Neuronal stem cell (in vitro differentiated cells): ENCODE measurements at regions not wholly inside any gene's neighbourhood (a gene's known extent, or its start where the extent isn't known, plus 50 kb on each side); places are given as distances from the start of the nearest gene placed in this dataset.

Experiments used
- DNase-seq: peaks from one replicate; pipeline ENCODE4 v3.0.0-alpha.2; 2013; ENCODE audit warnings: low spot score
- H2AFZ ChIP-seq: one replicate; pipeline ENCODE4 v1.6.1; 2013; ENCODE audit warnings: mild to moderate bottlenecking, low read length, inconsistent platforms
- H2AK5ac ChIP-seq: 2 replicates; pipeline ENCODE4 v1.6.1; 2013; ENCODE audit warnings: low read depth, mild to moderate bottlenecking, inconsistent platforms, low read length, moderate library complexity, mixed read lengths
- H2BK120ac ChIP-seq: 2 replicates; pipeline ENCODE4 v1.6.1; 2013; ENCODE audit warnings: low read depth, mild to moderate bottlenecking, inconsistent platforms, low read length, moderate library complexity, mixed read lengths
- H2BK12ac ChIP-seq: one replicate; pipeline ENCODE4 v1.6.1; 2013; ENCODE audit warnings: low read length, inconsistent platforms
- H2BK15ac ChIP-seq: 2 replicates; pipeline ENCODE4 v1.6.1; 2013; ENCODE audit warnings: mild to moderate bottlenecking, low read length, inconsistent platforms, mixed read lengths
- H2BK5ac ChIP-seq: one replicate; pipeline ENCODE4 v1.6.1; 2013; ENCODE audit warnings: inconsistent platforms, mild to moderate bottlenecking, low read length, moderate library complexity
- H3K14ac ChIP-seq: one replicate; pipeline ENCODE4 v1.6.1; 2013; ENCODE audit warnings: low read length, inconsistent platforms
- H3K18ac ChIP-seq: 2 replicates; pipeline ENCODE4 v1.6.1; 2013; ENCODE audit warnings: low read length, inconsistent platforms
- H3K23ac ChIP-seq: 2 replicates; pipeline ENCODE4 v1.6.1; 2013; ENCODE audit warnings: low read depth, mild to moderate bottlenecking, mixed read lengths, low read length, inconsistent platforms; ENCODE audit not compliant: poor library complexity
- H3K27ac ChIP-seq: replicated peaks from 3 replicates; pipeline ENCODE4 v1.5.1; 2013; ENCODE audit warnings: low read length, inconsistent platforms
- H3K27me3 ChIP-seq, 3 experiments: 2 replicates each; pipeline ENCODE4 v1.6.1; 2013; ENCODE audit warnings: low read length in 3 of 3, mild to moderate bottlenecking in 2 of 3, inconsistent platforms in 1 of 3, low read depth in 1 of 3, mixed read lengths in 1 of 3, moderate library complexity in 1 of 3; ENCODE audit not compliant: control insufficient read depth in 3 of 3, insufficient read depth in 3 of 3
- H3K36me3 ChIP-seq, 2 donors: replicated peaks in 1 of 2; 2 replicates each; pipeline ENCODE4 v1.6.1; 2013; ENCODE audit warnings: low read length in 2 of 2; ENCODE audit not compliant: control insufficient read depth in 2 of 2, insufficient read depth in 2 of 2
- H3K4ac ChIP-seq: 2 replicates; pipeline ENCODE4 v1.6.1; 2013; ENCODE audit warnings: inconsistent platforms, mild to moderate bottlenecking, low read length, moderate library complexity
- H3K4me1 ChIP-seq, 2 donors: 1 replicate in 1 of 2; 2 replicates in 1 of 2; pipeline ENCODE4 v1.6.1; 2013; ENCODE audit warnings: low read length in 2 of 2, low read depth in 1 of 2; ENCODE audit not compliant: control insufficient read depth in 2 of 2, insufficient read depth in 1 of 2
- H3K4me2 ChIP-seq: one replicate; pipeline ENCODE4 v1.6.1; 2013; ENCODE audit warnings: mild to moderate bottlenecking, low read length, inconsistent platforms; ENCODE audit not compliant: insufficient read depth, poor library complexity, severe bottlenecking
- H3K4me3 ChIP-seq, 2 donors: 2 replicates each; pipeline ENCODE4 v1.5.1; 2013; ENCODE audit warnings: low read length in 2 of 2, mild to moderate bottlenecking in 2 of 2, inconsistent platforms in 1 of 2, moderate library complexity in 1 of 2
- H3K79me1 ChIP-seq: one replicate; pipeline ENCODE4 v1.6.1; 2013; ENCODE audit warnings: low read depth, mild to moderate bottlenecking, inconsistent platforms, low read length, moderate library complexity
- H3K9ac ChIP-seq: one replicate; pipeline ENCODE4 v1.6.1; 2013; ENCODE audit warnings: mild to moderate bottlenecking, low read depth, low read length, inconsistent platforms; ENCODE audit not compliant: poor library complexity
- H3K9me3 ChIP-seq, 2 donors: replicated peaks in 1 of 2; 2 replicates each; pipeline versions ENCODE3 to v1.6.1; 2013; ENCODE audit warnings: low read length in 2 of 2, mild to moderate bottlenecking in 2 of 2, inconsistent platforms in 1 of 2, low read depth in 1 of 2, mixed read lengths in 1 of 2, moderate library complexity in 1 of 2; ENCODE audit not compliant: control insufficient read depth in 2 of 2, insufficient read depth in 1 of 2
- H4K8ac ChIP-seq: one replicate; pipeline ENCODE4 v1.6.1; 2013; ENCODE audit warnings: low read depth, mild to moderate bottlenecking, inconsistent platforms, low read length, moderate library complexity
- H4K91ac ChIP-seq: one replicate; pipeline ENCODE4 v1.6.1; 2013; ENCODE audit warnings: low read length, low read depth, mild to moderate bottlenecking, inconsistent platforms; ENCODE audit not compliant: poor library complexity
- WGBS, 2 donors: extraction: QIAGEN DNeasy Blood & Tissue Kit; methylation state at CpG; one replicate each; pipeline ENCODE4 v1.1.7; 2013; ENCODE audit warnings: missing lambda C conversion rate in 2 of 2, mixed read lengths in 1 of 2; ENCODE audit not compliant: insufficient read length in 2 of 2, insufficient replicate concordance in 1 of 2; ENCODE audit errors: extremely low coverage in 2 of 2; 5-methylcytosine and 5-hydroxymethylcytosine counted together

GRCh38 chr1:187837787-187838186, 1009.0 kb downstream of the PLA2G4A start:
- Histone ChIP-seq H2BK5ac (no peak overlapping the region), H3K4me2 (no peak overlapping the region), H2AK5ac (no peak overlapping the region), H3K9ac (no peak overlapping the region), H3K9me3 (peaks cover 0 to 2% of the 10 kb centered on the region in 2 donors), H4K91ac (no peak overlapping the region), H2BK120ac (no peak overlapping the region), H2BK15ac (no peak overlapping the region), H3K36me3 (no peaks in the 10 kb centered on the region), H3K27ac (no peak overlapping the region), H3K4me3 (no peak overlapping the region), H3K18ac (no peak overlapping the region), H4K8ac (no peak overlapping the region), H3K14ac (no peak overlapping the region), H3K27me3 (no peaks in the 10 kb centered on the region), H3K4ac (no peak overlapping the region), H3K4me1 (no peaks in the 10 kb centered on the region), H3K79me1 (no peaks in the 10 kb centered on the region), H3K23ac (no peak overlapping the region), H2BK12ac (no peak overlapping the region), H2AFZ (no peak overlapping the region)
- DNase-seq = no peak
- WGBS, 2 donors = no CpG with 5 or more reads among the region's 2 CpGs

- no peak overlapping the region for H2BK12ac ChIP-seq
- no peak overlapping the region for H3K14ac ChIP-seq
- peaks cover 0 to 2% of the 10 kb centered on the region in 2 donors for H3K9me3 ChIP-seq
- H3K4me3 ChIP-seq = no peak overlapping the region
- H2AK5ac ChIP-seq = no peak overlapping the region
- H2BK15ac ChIP-seq = no peak overlapping the region
- no peaks in the 10 kb centered on the region for H3K27me3 ChIP-seq
- WGBS, 2 donors = no CpG with 5 or more reads among the region's 7 CpGs
- H2BK5ac ChIP-seq = no peak overlapping the region
- no peak overlapping the region for H3K23ac ChIP-seq
- no peak overlapping the region for H3K27ac ChIP-seq
- no peaks in the 10 kb centered on the region for H3K4me1 ChIP-seq
- no peak overlapping the region for H3K18ac ChIP-seq
- H3K9ac ChIP-seq = no peak overlapping the region
- no peak overlapping the region for H4K91ac ChIP-seq
- no peak for DNase-seq
- H3K79me1 ChIP-seq = no peaks in the 10 kb centered on the region
- H3K4me2 ChIP-seq = no peak overlapping the region
- H3K4ac ChIP-seq = no peak overlapping the region
- no peaks in the 10 kb centered on the region for H3K36me3 ChIP-seq
- H4K8ac ChIP-seq = no peak overlapping the region
- no peak overlapping the region for H2AFZ ChIP-seq
- no peak overlapping the region for H2BK120ac ChIP-seq
Observed at GRCh38 chr1:187838335-187839293, 1009.9 kb downstream of the PLA2G4A start.

GRCh38 chr1:187839873-187840272, 1011.1 kb downstream of the PLA2G4A start:
- WGBS, 2 donors = no CpG with 5 or more reads among the region's 2 CpGs
- no peaks in the 10 kb centered on the region for H3K27me3 ChIP-seq

GRCh38 chr1:187840557-187840956, 1011.8 kb downstream of the PLA2G4A start:
- Histone ChIP-seq H3K4ac (no peak overlapping the region), H3K9ac (no peak overlapping the region), H2AFZ (no peak overlapping the region), H3K27me3 (no peaks in the 10 kb centered on the region), H3K18ac (no peak overlapping the region), H3K4me1 (no peaks in the 10 kb centered on the region), H3K79me1 (no peaks in the 10 kb centered on the region), H4K91ac (no peak overlapping the region), H2BK5ac (no peak overlapping the region), H3K36me3 (no peaks in the 10 kb centered on the region), H4K8ac (no peak overlapping the region), H2BK15ac (no peak overlapping the region), H2AK5ac (no peak overlapping the region), H3K14ac (no peak overlapping the region), H3K4me2 (no peak overlapping the region), H3K27ac (no peak overlapping the region), H3K4me3 (no peak overlapping the region), H3K9me3 (peaks cover 0 to 2% of the 10 kb centered on the region in 2 donors), H2BK12ac (no peak overlapping the region), H3K23ac (no peak overlapping the region), H2BK120ac (no peak overlapping the region)
- no CpG with 5 or more reads among the region's 1 CpG for WGBS, 2 donors
- DNase-seq = no peak

More at GRCh38 chr1:187839873-187840272, 1011.1 kb downstream of the PLA2G4A start:
- Histone ChIP-seq H3K4ac (no peak overlapping the region), H3K18ac (no peak overlapping the region), H2BK5ac (no peak overlapping the region), H3K9me3 (peaks cover 0 to 2% of the 10 kb centered on the region in 2 donors), H2AK5ac (no peak overlapping the region), H2BK12ac (no peak overlapping the region), H3K4me2 (no peak overlapping the region), H2BK15ac (no peak overlapping the region), H2AFZ (no peak overlapping the region), H3K23ac (no peak overlapping the region), H2BK120ac (no peak overlapping the region), H3K36me3 (no peaks in the 10 kb centered on the region), H3K27ac (no peak overlapping the region), H3K79me1 (no peaks in the 10 kb centered on the region), H3K14ac (no peak overlapping the region), H3K4me3 (no peak overlapping the region), H4K91ac (no peak overlapping the region), H4K8ac (no peak overlapping the region), H3K4me1 (no peaks in the 10 kb centered on the region), H3K9ac (no peak overlapping the region)
- no peak for DNase-seq
